Prostate gland (tissue), 2 donors: ENCODE measurements at regions not wholly inside any gene's neighbourhood (a gene's known extent, or its start where the extent isn't known, plus 50 kb on each side); places are given as distances from the start of the nearest gene placed in this dataset.

ENCODE experiments used
- DNase-seq: peaks from one replicate; pipeline ENCODE4 v3.0.0-alpha.2; 2019; ENCODE audit warnings: low spot score
- H3K27ac ChIP-seq, 2 donors: fragments of 200-600 bp; sonication (generic); 2 replicates each; pipeline ENCODE4 v1.5.1; 2017 to 2019
- H3K27me3 ChIP-seq: fragments of 200-600 bp; sonication (generic); replicated peaks from 2 replicates; pipeline ENCODE4 v1.5.1; 2019; ENCODE audit not compliant: insufficient read depth
- H3K36me3 ChIP-seq, 2 donors: fragments of 200-600 bp; sonication (generic); 1 replicate in 1 of 2; 2 replicates in 1 of 2; pipeline versions ENCODE4 v1.5.1 to v1.8.1; 2017 to 2019
- H3K4me1 ChIP-seq: fragments of 200-600 bp; sonication (generic); replicated peaks from 2 replicates; pipeline ENCODE4 v1.5.1; 2019
- H3K4me3 ChIP-seq, 2 donors: fragments of 200-600 bp; sonication (generic); 2 replicates each; pipeline ENCODE4 v1.5.1; 2017 to 2019
- H3K9me3 ChIP-seq: fragments of 200-600 bp; sonication (generic); 2 replicates; pipeline ENCODE4 v1.5.1; 2017
- POLR2A ChIP-seq: fragments of 450-650 bp; IDR thresholded peaks from one replicate; pipeline ENCODE4 v1.6.1; 2016; ENCODE audit warnings: antibody characterized with exemption, mild to moderate bottlenecking
- POLR2AphosphoS5 ChIP-seq: sonication (generic); formaldehyde crosslinking; IDR thresholded peaks from one replicate; pipeline ENCODE4 v1.6.1; 2017; ENCODE audit warnings: antibody characterized with exemption
- WGBS: methylation state at CpG from one replicate; pipeline ENCODE4 v1.1.5; 2018; 5-methylcytosine and 5-hydroxymethylcytosine counted together
- intact Hi-C: fragments of 100-400 bp; cut with DNase I; formaldehyde crosslinking; loops from one replicate; pipeline ENCODE4 v1.14.2; 2022
- TF ChIP-seq, protein P1 (sequence below), 4 experiments: fragments of 200-600 bp in 2 of 4; fragments of 450-650 bp in 2 of 4; sonication (generic) in 2 of 4; IDR thresholded peaks; 1 replicate in 3 of 4; 2 replicates in 1 of 4; pipeline ENCODE4 v1.5.1; 2016 to 2019; ENCODE audit warnings: antibody characterized with exemption in 4 of 4, mild to moderate bottlenecking in 2 of 4, moderate library complexity in 2 of 4

- H3K4me3 ChIP-seq: no peak overlapping the region
- H3K27me3 ChIP-seq: no peaks in the 10 kb centered on the region
- WGBS: 53% methylated on average over 1 of the region's 1 CpG
- DNase-seq: no peak
- H3K27ac ChIP-seq: no peak overlapping the region
- TF ChIP-seq POLR2AphosphoS5 (no peak), POLR2A (no peak)
- TF ChIP-seq, protein P1, sequence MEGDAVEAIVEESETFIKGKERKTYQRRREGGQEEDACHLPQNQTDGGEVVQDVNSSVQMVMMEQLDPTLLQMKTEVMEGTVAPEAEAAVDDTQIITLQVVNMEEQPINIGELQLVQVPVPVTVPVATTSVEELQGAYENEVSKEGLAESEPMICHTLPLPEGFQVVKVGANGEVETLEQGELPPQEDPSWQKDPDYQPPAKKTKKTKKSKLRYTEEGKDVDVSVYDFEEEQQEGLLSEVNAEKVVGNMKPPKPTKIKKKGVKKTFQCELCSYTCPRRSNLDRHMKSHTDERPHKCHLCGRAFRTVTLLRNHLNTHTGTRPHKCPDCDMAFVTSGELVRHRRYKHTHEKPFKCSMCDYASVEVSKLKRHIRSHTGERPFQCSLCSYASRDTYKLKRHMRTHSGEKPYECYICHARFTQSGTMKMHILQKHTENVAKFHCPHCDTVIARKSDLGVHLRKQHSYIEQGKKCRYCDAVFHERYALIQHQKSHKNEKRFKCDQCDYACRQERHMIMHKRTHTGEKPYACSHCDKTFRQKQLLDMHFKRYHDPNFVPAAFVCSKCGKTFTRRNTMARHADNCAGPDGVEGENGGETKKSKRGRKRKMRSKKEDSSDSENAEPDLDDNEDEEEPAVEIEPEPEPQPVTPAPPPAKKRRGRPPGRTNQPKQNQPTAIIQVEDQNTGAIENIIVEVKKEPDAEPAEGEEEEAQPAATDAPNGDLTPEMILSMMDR (IDR thresholded peaks at IDR 0.05): no peak
- H3K36me3 ChIP-seq: no peaks in the 10 kb centered on the region
- H3K9me3 ChIP-seq: no peaks in the 10 kb centered on the region
- H3K4me1 ChIP-seq: no peaks in the 10 kb centered on the region
- intact Hi-C loops: no loop called here
Measured at GRCh38 chr7:42790196-42790595, 121.7 kb downstream of the C7orf25 start.

DNA sequence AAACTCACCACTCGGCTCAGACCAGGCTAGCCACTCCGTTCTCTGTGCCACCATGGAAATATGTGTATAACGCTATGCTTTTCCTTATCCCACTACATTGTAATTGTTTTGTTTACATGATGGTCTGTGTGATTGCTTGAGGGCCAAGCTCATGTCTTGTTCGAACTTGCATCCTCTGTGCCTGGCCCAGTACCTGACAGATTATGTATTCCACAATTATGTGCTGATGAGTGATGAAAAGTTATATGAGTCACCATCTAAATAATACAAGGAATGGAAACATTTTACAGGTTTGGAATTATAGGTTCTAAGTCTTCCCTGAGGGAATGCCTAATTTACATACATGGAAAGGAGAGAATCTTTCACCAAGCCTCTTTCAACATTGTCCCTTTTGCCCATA is 137.4 kb downstream of the C7orf25 start:
- no peak for DNase-seq
- no peaks in the 10 kb centered on the region for H3K9me3 ChIP-seq
- H3K4me3 ChIP-seq: no peak overlapping the region
- H3K4me1 ChIP-seq: no peaks in the 10 kb centered on the region
- intact Hi-C loops: no loop called here
- H3K36me3 ChIP-seq: no peaks in the 10 kb centered on the region
- no peak overlapping the region for H3K27ac ChIP-seq
- TF ChIP-seq, protein P1 (IDR thresholded peaks at IDR 0.05): no peak
- no peak for TF ChIP-seq POLR2AphosphoS5
- TF ChIP-seq POLR2A: no peak
- 66% methylated on average over 4 of the region's 4 CpGs for WGBS
- H3K27me3 ChIP-seq: no peaks in the 10 kb centered on the region

DNA sequence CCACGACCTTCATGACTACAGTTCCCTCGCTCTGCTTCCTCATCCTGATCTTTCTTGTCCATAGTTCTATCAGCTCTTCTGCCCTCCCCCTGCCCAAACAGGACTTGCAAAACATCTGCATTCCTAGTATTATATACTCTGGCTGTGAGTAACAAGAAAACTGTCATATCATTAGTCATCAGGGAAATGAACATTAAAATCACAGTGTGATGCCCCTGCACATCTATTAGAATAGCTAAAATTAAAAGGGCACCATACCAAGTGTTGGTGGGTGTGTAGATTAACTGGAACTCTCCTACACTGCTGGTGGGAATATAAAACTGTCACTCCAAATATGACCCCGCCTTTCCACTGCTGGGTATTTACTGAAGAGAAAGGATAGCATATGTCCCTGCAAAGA is 141.8 kb downstream of the C7orf25 start:
- intact Hi-C loops: no loop called here
- 87% methylated on average over 3 of the region's 3 CpGs for WGBS
- Histone ChIP-seq H3K36me3 (no peaks in the 10 kb centered on the region), H3K4me1 (no peaks in the 10 kb centered on the region), H3K4me3 (no peak overlapping the region), H3K27me3 (no peaks in the 10 kb centered on the region), H3K27ac (no peak overlapping the region), H3K9me3 (no peaks in the 10 kb centered on the region)
- no peak for DNase-seq
- TF ChIP-seq, protein P1 (IDR thresholded peaks at IDR 0.05): no peak
- TF ChIP-seq POLR2A (no peak), POLR2AphosphoS5 (no peak)

- TF ChIP-seq, protein P1 (IDR thresholded peaks at IDR 0.05): no peak
- TF ChIP-seq POLR2A: no peak
- TF ChIP-seq POLR2AphosphoS5: no peak
- H3K4me3 ChIP-seq: no peak overlapping the region
- H3K4me1 ChIP-seq: no peaks in the 10 kb centered on the region
- H3K27me3 ChIP-seq: no peaks in the 10 kb centered on the region
- DNase-seq: no peak
- no peaks in the 10 kb centered on the region for H3K36me3 ChIP-seq
- intact Hi-C loops: no loop called here
- no peaks in the 10 kb centered on the region for H3K9me3 ChIP-seq
- 80% methylated on average over 4 of the region's 4 CpGs for WGBS
- H3K27ac ChIP-seq: no peak overlapping the region
Measured at GRCh38 chr7:42768045-42768444, 143.8 kb downstream of the C7orf25 start.

DNA sequence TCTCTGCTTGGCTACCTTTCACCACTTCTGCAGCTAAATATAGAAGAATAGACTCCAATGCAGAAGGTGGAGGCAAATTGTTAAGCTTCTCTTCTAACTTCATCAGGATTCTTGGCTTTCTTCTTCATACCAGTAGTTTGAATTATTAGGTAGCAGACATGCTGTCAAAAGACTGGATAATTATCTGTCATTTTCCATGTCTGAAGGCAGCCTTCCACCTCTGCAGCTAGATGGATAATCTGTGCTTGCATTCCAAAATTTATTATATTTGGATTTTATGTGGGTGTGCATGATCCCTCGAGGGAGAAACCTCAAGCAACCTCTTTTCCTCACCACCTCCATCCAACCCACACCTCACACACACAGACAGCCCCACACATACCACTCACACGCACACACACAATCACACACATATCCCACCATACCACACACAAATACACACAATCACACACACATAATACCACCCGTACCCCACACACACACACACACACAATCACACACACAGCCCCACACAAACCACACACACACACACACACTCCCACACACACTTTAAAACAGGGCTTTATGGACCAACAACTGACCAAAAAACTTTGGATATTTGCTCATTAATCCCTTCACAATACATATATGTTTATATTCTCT is 145.0 kb downstream of the C7orf25 start:
- Histone ChIP-seq H3K4me1 (no peaks in the 10 kb centered on the region), H3K27me3 (no peaks in the 10 kb centered on the region), H3K27ac (no peak overlapping the region), H3K9me3 (no peaks in the 10 kb centered on the region), H3K4me3 (no peak overlapping the region), H3K36me3 (no peaks in the 10 kb centered on the region)
- DNase-seq: no peak
- WGBS: 67% methylated on average over 3 of the region's 3 CpGs
- intact Hi-C loops: no loop called here
- TF ChIP-seq, protein P1 (IDR thresholded peaks at IDR 0.05): no peak
- TF ChIP-seq POLR2A: no peak
- TF ChIP-seq POLR2AphosphoS5: no peak
